Erythroblast (primary cell): ENCODE measurements at regions not wholly inside any gene's neighbourhood (a gene's known extent, or its start where the extent isn't known, plus 50 kb on each side); places are given as distances from the start of the nearest gene placed in this dataset.

ENCODE experiments used
- DNase-seq, 2 experiments: peaks; one replicate each; lab custom pipeline; 2025; lab: John Stamatoyannopoulos, UW
- GATA1 ChIP-seq: IDR thresholded peaks from 2 replicates; pipeline ENCODE4 v1.6.1; 2011; ENCODE audit warnings: low read depth, mild to moderate bottlenecking, control low read depth, low read length, moderate library complexity
- POLR2A ChIP-seq: IDR thresholded peaks from 2 replicates; pipeline ENCODE4 v1.6.1; 2011; ENCODE audit warnings: mild to moderate bottlenecking, low read length

DNA sequence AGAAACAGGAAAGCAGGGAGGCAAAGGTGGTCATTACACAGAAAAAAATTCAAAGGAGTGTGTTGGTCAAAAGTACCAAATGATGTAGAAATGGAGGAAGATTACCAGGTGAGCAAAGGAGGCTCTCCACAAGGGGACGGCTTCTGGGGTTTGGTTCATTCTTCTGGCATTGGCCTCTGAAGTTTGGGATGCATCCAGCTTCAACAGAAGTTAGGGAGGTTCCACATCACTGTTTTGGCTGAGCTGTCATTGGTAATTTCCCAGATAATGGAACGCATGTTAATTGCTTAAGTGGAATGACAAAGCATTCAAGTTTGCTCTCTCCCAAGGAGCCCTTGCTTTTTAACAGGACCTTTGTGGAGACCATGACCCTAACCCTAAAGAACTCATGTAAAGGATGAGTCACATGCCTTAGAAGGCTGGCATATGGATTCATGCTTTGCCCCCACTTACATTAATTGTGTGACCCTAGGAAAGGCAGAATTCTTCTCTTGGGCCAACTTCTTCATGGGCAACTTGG lies 398.6 kb downstream of the GPAM start:
- TF ChIP-seq POLR2A = no peak
- no peak for TF ChIP-seq GATA1
- DNase-seq = no peak

DNA sequence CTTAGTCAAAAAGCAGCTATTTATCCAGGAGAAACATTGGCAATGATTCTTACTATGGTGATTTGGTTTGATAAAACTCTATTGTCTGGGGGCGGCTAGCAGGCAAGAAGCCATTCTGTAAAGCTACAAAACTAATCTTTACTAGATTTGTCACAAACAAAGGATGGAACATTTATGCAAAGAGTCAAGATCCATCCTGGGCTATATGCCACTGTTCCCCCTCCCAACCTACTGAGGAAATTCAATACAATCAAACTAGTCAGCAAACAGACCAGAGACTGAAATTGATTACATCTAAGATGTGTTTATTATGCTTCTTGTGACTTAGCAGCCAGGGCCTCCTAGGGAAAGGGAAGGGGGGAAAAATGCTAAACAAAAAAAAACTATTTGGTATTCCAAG lies 397.6 kb downstream of the GPAM start:
- TF ChIP-seq GATA1 = no peak
- no peak for TF ChIP-seq POLR2A
- no peak for DNase-seq

DNA sequence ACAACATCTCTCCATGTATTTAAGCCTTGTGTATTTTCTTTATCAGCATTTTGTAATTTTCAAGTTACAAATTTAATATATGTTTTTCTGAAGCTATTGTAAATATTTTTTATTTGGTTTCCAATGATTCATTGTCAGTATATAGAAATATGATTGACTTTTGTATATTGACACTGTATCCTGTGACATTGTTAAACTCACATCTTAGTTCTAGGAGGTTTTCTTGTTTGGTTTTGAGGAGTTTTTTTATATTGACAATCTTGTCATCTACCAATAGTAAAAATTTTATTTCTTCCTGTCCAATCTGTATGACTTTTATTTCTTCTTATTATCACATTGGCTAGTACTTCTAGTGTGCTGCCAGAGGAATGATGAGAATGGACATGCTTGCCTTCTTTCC lies 393.7 kb downstream of the GPAM start:
- DNase-seq = no peak
- TF ChIP-seq POLR2A = no peak
- TF ChIP-seq GATA1 = no peak

DNA sequence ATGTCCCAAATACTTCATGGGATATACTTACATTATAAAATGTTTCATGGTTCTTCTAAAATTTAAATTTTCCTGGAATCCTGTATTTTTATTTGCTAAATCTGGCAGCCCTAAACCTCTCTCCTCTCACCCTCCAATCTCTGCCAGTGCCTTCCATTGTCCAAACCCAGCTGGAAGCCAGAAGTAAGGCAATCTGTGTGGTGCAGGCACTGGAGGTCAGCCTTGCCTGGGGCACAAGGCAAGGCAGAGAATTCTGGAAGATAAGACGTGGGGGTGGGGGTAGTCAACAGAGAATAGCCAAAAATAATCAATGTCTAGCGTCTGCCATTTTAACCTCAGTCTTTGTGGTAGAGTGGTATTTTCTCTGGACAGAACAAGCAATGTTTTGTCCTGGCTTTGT lies 381.7 kb downstream of the GPAM start:
- DNase-seq = no peak
- TF ChIP-seq GATA1 (no peak), POLR2A (no peak)

DNA sequence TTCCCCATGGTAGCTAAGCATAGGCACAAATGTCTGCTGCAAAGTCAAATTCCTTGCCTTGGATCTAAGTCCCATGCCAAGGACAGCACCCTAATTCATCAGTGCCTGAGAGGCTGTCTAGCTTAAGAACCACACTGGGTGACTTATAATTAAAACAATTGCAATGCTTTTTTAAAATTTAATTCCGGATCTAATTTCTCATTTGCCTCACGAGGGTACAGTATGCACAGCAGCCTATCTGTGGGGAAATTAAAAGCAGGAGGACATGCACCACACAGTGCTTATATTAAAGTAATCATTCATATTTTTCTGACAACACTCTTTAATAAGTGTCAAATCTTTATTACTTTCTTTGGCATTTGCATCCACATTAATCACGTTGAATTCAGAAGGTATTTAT lies 378.8 kb downstream of the GPAM start:
- TF ChIP-seq POLR2A (no peak), GATA1 (no peak)

DNA sequence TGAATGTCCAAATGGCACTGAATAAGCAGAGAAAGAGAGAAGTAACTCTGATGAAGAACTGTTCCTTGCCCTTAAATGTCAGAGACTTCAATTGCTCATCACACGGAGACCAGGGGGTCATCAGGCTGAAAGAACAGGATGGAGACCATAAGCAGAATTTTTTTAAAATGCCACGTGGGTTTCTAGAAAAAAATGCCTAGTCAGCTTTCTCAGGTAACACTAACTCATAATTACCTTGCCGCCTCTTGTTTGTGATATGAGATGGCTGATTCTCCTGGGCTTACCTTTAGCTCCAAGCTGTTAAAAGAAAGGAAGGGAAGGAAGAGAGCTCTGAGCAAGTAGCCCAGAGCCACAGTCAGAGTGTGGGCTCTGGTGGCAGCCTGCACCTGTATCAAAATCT lies 372.0 kb downstream of the GPAM start:
- TF ChIP-seq POLR2A = no peak
- TF ChIP-seq GATA1 = no peak
- DNase-seq = no peak

More for the DNA sequence above, 378.8 kb downstream of the GPAM start:
- DNase-seq = no peak

DNA sequence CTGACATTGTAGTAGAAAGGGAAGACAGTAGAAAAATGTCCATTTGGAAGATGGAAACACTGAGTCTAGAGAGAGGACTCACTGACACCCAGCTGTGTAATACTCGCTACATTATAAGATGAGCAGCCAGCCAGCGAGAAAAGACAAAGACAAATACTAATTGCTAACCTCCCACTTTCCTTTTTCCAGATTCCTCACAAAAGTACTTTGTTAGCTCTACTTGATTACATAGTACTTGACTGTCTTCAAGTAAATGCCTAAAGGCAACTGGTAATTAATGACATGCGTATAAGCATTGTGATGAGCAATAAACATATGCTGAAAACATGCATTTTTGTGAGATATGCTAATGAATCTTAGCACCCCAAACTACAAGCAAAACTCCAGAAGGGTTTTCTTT lies 363.1 kb downstream of the GPAM start:
- TF ChIP-seq GATA1 = no peak
- DNase-seq = no peak

DNA sequence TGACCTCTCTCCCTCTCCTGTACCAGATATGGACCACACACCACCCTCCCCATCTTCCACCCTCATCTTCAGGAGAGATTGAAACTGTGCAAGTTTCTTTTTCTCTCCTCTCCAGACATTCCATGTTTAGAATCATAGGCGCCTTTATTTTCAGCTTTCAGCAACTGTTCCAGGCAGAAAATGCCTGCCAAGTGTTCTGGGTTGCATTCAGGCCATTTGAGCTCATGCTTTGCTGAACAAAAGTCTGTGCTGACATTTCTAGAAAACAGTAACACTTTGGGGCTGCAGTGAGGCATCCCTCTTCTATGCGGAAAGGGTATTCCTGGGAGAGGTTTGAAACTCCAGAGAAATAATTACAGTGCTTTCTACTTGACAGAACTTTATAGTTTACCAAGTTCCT lies 361.7 kb downstream of the GPAM start:
- DNase-seq = no peak
- TF ChIP-seq POLR2A (no peak), GATA1 (no peak)

DNA sequence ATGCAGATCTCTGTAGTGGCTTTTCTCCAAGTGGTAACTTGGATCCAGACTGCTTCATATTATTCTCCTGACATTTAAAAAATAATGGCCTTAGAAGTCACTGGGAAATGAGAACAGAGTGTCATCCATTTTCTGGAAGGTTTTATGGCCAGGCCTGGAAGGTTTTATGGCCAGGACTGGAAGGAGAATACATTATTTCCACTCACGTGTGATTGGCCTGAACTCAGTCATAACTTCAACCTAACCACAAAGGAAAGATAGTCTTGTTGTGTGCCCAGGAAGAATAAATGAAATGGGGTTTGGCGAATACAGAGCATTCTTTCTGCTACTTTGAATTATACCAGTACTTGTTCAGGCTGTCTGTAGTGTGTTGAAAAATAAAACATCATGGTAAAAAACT lies 360.9 kb downstream of the GPAM start:
- TF ChIP-seq GATA1 (no peak), POLR2A (no peak)
- DNase-seq = no peak

DNA sequence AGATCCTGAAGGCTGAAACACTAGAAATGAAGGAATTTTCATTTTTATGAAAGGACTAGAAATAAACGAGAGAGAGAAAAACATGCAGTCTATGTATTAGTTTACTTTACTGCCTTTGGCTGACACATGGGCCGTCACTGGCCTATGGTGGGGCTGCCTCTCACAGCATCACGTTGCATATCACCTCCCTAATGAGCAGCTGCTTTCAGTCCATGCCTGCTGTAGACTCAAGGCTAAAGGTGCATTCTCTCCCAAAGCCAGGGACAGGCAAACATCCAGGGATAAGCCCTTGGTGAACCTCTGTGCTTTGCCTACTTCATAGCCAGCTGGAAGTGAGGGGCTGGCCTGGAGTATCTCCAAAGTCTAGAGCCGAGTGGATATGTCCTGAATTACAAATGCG lies 359.4 kb downstream of the GPAM start:
- no peak for DNase-seq
- TF ChIP-seq GATA1 = no peak
- TF ChIP-seq POLR2A = no peak

DNA sequence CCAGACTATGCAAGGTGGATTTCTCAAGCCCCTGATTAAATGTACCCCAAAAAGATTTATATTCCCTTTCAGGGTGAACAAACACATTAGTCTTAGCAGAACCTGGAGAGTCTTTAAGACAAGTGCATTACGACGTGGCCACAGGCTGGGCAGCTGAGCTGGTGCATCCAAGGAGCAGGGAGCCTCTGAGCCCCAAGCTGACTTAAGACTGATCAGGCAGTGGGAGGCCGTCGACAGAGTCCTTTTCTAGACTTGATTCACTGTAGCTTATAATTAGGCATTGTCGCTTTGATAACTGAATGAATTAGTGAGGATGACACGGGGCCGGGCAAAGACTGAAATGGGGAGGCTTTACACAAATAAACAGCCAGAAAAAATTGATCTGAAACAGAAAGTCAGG lies 353.2 kb downstream of the GPAM start:
- no peak for DNase-seq
- no peak for TF ChIP-seq POLR2A
- no peak for TF ChIP-seq GATA1

DNA sequence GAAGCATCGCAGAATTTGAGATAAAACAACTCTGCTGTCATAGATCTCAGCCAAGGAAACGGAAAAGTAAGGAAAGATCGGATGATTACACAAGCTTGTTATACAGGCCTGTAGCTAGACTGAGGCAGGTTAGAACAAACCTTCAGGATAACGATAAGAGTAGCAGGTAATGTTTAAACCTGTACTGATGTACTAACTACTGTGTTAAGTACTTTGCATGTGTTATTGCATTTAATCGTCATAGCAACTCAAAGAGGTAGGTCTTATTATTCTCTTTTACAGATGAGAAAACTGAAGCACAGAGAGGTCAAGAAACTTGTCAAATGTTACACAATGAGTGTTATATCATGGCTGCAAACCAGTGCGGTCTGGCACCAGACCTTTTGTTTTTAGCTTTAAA lies 352.5 kb downstream of the GPAM start:
- DNase-seq = no peak
- TF ChIP-seq POLR2A (no peak), GATA1 (no peak)

DNA sequence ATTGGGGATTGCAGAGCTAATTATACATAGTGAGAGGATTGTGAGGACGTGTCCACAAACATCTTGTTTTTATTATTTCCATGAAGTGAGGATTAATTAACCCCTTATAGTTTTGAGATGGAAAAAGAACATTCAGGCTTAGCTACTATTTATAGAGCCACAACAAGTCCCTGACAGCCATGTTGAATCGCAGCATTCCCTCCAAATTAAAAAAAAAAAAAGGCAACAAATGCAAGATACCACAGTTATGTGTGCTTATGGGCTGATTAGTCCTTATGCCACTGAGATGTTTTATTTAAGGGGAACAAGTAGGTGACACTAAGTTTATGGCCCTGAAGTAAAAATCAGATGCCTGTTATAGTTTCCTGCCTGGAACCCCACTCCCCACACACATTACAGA lies 350.3 kb downstream of the GPAM start:
- TF ChIP-seq GATA1 (no peak), POLR2A (no peak)
- no peak for DNase-seq

DNA sequence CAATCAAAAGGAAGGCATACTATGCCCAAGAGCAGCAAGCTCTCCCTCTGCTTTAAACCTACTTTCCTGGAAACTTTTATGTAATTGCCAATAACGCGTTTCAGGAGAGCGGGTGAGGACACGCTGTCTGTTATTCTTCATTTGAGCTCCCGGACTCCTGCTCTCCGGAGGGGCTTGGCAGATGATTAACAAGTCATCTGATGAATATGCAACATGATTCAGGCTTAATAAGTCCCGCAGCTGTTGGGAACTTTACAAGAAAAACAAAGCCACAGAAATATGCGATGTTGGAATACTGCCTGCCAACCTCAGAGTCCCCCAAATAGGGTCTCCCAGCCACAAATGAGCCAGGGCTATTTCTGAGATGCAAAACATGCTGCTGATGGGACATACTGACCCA lies 348.0 kb downstream of the GPAM start:
- DNase-seq = no peak
- TF ChIP-seq GATA1 = no peak
- no peak for TF ChIP-seq POLR2A

DNA sequence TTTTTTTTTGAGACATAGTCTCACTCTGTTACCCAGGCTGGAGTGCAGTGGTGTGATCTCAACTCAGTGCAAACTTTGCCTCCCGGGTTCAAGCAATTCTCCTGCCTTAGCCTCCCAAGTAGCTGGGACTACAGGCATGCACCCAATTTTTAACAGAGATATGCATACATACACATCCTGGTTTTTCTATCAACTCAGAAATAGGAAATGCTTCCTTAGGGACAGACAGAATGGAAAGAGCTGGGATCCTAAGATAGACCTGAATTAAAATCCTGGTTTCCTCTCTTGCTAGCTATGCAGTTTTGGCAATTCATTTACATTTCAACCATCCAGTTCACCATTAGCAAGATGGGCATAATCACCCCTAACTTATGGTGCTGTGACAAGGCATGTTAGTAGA lies 347.5 kb downstream of the GPAM start:
- DNase-seq = no peak
- TF ChIP-seq POLR2A (no peak), GATA1 (no peak)
